ENCODE measurements at regions not wholly inside any gene's neighbourhood (a gene's known extent, or its start where the extent isn't known, plus 50 kb on each side); places are given as distances from the start of the nearest gene placed in this dataset.

DNA sequence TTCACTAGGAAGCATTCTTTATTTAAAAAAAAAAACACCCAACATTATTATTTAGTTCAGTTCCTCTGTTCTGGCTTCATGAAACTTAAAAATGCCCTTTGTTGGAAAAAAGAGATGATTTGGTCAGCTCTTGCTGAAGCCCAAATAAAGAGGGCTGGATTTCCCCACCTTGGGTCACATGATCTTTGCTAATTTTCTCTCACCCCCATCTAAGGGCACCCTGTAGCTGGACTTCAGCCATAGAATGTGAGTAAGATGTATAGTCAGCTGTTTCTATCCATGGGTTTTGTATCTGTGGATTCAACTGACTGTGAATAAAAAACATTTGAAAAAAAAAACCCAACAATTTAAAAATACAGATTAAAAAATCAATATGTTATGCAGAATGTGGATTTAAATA is 213.9 kb upstream of the SULF2 start:
- intact Hi-C loops (cut with DNase I): no loop called here
- DNase-seq (ENCODE audit: low spot score in 2 of 2): no peak
- Histone ChIP-seq H3K9me3 (no peaks in the 10 kb centered on the region), H3K27me3 (no peaks in the 10 kb centered on the region), H3K36me3 (no peaks in the 10 kb centered on the region), H3K4me1 (no peaks in the 10 kb centered on the region), H3K4me3 (no peak overlapping the region), H3K27ac (no peak overlapping the region)
- TF ChIP-seq, protein P1, sequence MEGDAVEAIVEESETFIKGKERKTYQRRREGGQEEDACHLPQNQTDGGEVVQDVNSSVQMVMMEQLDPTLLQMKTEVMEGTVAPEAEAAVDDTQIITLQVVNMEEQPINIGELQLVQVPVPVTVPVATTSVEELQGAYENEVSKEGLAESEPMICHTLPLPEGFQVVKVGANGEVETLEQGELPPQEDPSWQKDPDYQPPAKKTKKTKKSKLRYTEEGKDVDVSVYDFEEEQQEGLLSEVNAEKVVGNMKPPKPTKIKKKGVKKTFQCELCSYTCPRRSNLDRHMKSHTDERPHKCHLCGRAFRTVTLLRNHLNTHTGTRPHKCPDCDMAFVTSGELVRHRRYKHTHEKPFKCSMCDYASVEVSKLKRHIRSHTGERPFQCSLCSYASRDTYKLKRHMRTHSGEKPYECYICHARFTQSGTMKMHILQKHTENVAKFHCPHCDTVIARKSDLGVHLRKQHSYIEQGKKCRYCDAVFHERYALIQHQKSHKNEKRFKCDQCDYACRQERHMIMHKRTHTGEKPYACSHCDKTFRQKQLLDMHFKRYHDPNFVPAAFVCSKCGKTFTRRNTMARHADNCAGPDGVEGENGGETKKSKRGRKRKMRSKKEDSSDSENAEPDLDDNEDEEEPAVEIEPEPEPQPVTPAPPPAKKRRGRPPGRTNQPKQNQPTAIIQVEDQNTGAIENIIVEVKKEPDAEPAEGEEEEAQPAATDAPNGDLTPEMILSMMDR (IDR thresholded peaks at IDR 0.05): no peak

DNA sequence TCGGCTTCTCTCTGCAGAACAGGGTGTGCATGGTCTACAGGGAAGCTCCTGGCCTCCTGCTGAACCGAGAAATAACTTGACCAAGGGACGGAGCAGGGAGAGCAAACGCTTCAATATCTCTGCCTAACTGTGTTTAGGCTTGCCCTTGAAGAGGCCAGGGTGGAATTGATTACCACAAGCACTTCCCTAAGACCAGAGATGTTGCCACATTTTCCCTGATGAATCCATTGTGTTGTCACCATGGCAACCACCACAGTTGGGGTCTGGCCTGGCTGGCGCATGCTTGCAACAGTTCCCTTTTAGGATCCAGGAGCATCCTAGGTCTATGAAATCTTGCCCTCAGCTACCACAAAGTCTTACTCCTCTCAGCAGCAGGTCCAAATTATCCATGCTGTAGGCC is 213.5 kb upstream of the SULF2 start:
- Histone ChIP-seq H3K27ac (no peak overlapping the region), H3K36me3 (no peaks in the 10 kb centered on the region), H3K4me1 (no peaks in the 10 kb centered on the region), H3K4me3 (no peak overlapping the region), H3K27me3 (no peaks in the 10 kb centered on the region), H3K9me3 (no peaks in the 10 kb centered on the region)
- intact Hi-C loops (cut with DNase I): no loop called here
- DNase-seq (ENCODE audit: low spot score in 2 of 2): no peak
- TF ChIP-seq, protein P1 (IDR thresholded peaks at IDR 0.05): no peak

DNA sequence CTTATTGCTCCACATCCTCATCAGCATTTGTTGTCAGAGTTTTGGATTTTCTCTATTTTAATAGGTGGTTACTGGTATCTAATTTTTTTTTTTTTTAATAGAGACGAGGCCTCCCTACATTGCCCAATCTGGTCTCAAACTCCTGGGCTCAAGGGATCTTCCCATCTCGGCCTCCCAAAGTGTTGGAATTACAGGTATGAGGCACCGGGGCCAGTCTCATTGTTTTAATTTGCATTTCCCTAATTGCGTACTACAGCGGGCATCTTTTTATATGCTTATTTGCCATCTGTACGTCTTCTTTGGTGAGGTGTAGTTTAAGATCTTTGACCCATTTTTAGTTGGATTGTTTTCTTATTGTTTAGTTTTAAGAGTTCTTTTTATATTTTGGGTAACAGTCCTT is 210.4 kb upstream of the SULF2 start:
- Histone ChIP-seq H3K9me3 (no peaks in the 10 kb centered on the region), H3K27me3 (no peaks in the 10 kb centered on the region), H3K27ac (no peak overlapping the region), H3K4me1 (no peaks in the 10 kb centered on the region), H3K36me3 (no peaks in the 10 kb centered on the region), H3K4me3 (no peak overlapping the region)
- intact Hi-C loops (cut with DNase I): no loop called here
- DNase-seq (ENCODE audit: low spot score in 2 of 2): no peak
- TF ChIP-seq, protein P1 (IDR thresholded peaks at IDR 0.05): no peak

DNA sequence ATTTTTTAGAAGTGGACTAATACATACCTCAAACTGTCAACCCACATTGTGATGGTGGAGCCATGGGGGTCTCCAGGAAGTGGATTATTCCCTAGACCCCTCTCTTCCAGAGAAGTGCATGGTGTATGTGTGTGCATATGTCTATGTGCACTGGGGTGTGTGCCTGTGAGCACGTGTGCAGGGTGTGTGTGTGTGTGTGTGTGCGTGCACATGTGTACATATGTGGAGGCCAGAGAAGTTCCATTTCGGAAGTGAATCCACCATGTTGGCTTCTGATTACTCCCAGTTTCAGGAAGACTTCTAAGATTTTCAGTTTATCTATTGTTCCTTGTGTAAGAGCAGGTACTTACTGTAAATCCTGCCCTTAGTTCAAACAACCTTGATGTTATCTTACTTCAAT is 208.5 kb upstream of the SULF2 start:
- Histone ChIP-seq H3K9me3 (no peaks in the 10 kb centered on the region), H3K27ac (no peak overlapping the region), H3K36me3 (no peaks in the 10 kb centered on the region), H3K27me3 (no peaks in the 10 kb centered on the region), H3K4me1 (no peaks in the 10 kb centered on the region), H3K4me3 (no peak overlapping the region)
- DNase-seq (ENCODE audit: low spot score in 2 of 2): no peak
- intact Hi-C loops (cut with DNase I): no loop called here
- TF ChIP-seq, protein P1 (IDR thresholded peaks at IDR 0.05): no peak

DNA sequence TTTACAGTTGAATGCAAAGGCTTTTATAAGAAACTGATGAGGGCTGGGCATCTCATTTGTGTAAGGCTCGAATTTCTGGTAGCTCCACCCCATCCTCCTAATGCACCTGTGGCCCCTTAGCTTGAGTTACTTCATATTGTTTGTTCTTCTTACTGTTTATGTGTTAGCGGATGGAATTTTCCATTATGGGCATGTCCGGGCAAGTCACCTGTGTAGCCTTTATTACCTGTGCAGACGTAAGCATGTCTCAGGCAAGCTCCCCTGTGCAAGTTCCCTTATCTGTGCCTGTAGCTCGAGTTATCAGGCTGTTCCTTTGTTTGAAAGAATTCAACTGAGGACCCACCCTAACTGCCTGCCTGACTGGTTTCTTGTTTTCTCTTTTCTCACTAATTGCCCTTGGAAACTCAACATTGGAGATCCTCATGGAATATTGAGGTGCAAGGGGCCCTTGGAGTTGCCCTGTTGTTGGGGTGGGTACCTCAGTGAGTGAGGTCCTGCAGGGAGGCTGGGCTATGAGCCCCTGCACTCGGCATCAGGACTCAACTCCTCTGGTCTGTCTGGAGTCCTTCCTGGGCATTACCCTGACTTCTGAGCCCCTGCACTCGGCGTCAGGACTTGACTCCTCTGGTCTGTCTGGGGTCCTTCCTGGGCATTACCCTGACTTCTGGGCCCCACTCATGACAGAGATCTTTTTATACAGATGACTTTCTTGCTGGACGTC is 207.9 kb upstream of the SULF2 start:
- Histone ChIP-seq H3K27me3 (no peaks in the 10 kb centered on the region), H3K27ac (no peak overlapping the region), H3K4me1 (no peaks in the 10 kb centered on the region), H3K36me3 (no peaks in the 10 kb centered on the region), H3K9me3 (no peaks in the 10 kb centered on the region), H3K4me3 (no peak overlapping the region)
- intact Hi-C loops (cut with DNase I): no loop called here
- DNase-seq (ENCODE audit: low spot score in 2 of 2): no peak
- TF ChIP-seq, protein P1 (IDR thresholded peaks at IDR 0.05): no peak

All from ascending aorta (tissue), 2 donors.